HG03460 (cell line): ENCODE measurements at regions not wholly inside any gene's neighbourhood (a gene's known extent, or its start where the extent isn't known, plus 50 kb on each side); places are given as distances from the start of the nearest gene placed in this dataset.

Source experiments
- ATAC-seq: cut with Tn5 transposase; IDR thresholded peaks from one replicate; pipeline ENCODE4 v1.9.1; 2021; ENCODE audit not compliant: unreplicated experiment

GRCh38 chrX:40485102-40485826 lies 95.5 kb upstream of the ATP6AP2 start:
- ATAC-seq: no peak

GRCh38 chrX:40484408-40485091 lies 96.2 kb upstream of the ATP6AP2 start:
- no peak for ATAC-seq

- no peak for ATAC-seq
Observed at GRCh38 chrX:40483502-40483901, 97.3 kb upstream of the ATP6AP2 start.

- ATAC-seq: no peak
Observed at GRCh38 chrX:40479777-40480318, 100.9 kb upstream of the ATP6AP2 start.

- ATAC-seq: no peak
Observed at GRCh38 chrX:40478474-40479065, 102.2 kb upstream of the ATP6AP2 start.

GRCh38 chrX:40476958-40477357 lies 103.8 kb upstream of the ATP6AP2 start:
- ATAC-seq: no peak

GRCh38 chrX:40474645-40475044 lies 106.1 kb upstream of the ATP6AP2 start:
- ATAC-seq: no peak

GRCh38 chrX:40474205-40474626 lies 106.6 kb upstream of the ATP6AP2 start:
- ATAC-seq: no peak

- no peak for ATAC-seq
Observed at GRCh38 chrX:40473460-40474204, 107.1 kb upstream of the ATP6AP2 start.

GRCh38 chrX:40471965-40472648 lies 108.7 kb upstream of the ATP6AP2 start:
- ATAC-seq: peak; percentile 42

GRCh38 chrX:40470830-40471429 lies 109.8 kb upstream of the ATP6AP2 start:
- ATAC-seq: no peak

GRCh38 chrX:40469316-40469715 lies 111.5 kb upstream of the ATP6AP2 start:
- no peak for ATAC-seq

GRCh38 chrX:40468033-40468846 lies 112.5 kb upstream of the ATP6AP2 start:
- ATAC-seq: peak; percentile 54

GRCh38 chrX:40467454-40467853 lies 113.3 kb upstream of the ATP6AP2 start:
- ATAC-seq: no peak

GRCh38 chrX:40465735-40466551 lies 114.8 kb upstream of the ATP6AP2 start:
- no peak for ATAC-seq

GRCh38 chrX:40462795-40463194 lies 118.0 kb upstream of the ATP6AP2 start:
- no peak for ATAC-seq

GRCh38 chrX:40460926-40461325 lies 119.8 kb upstream of the ATP6AP2 start:
- no peak for ATAC-seq

GRCh38 chrX:40459571-40460158 lies 121.1 kb upstream of the ATP6AP2 start:
- ATAC-seq: no peak
